C4-2B (cell line): ENCODE measurements at regions not wholly inside any gene's neighbourhood (a gene's known extent, or its start where the extent isn't known, plus 50 kb on each side); places are given as distances from the start of the nearest gene placed in this dataset.

Experiments used
- H3K27ac ChIP-seq: fragments of 450-650 bp; 2 replicates; pipeline ENCODE4 v1.5.1; 2017
- CTCF ChIP-seq: fragments of 450-650 bp; conservative IDR thresholded peaks from 2 replicates; pipeline ENCODE4 v1.5.1; 2017; ENCODE audit warnings: mild to moderate bottlenecking
- ZFX ChIP-seq: fragments of 450-650 bp; IDR thresholded peaks from 2 replicates; pipeline ENCODE4 v1.6.1; 2017

- no peak overlapping the region for H3K27ac ChIP-seq
- TF ChIP-seq CTCF: no peak
Measured at GRCh38 chr9:105044518-105044917, 116.6 kb upstream of the ABCA1 start.

GRCh38 chr9:105046907-105047741, 119.2 kb upstream of the ABCA1 start:
- H3K27ac ChIP-seq: no peak overlapping the region
- no peak for TF ChIP-seq ZFX
- TF ChIP-seq CTCF: no peak; the same call in 1 of the 2 replicates

- TF ChIP-seq CTCF: no peak
- no peak for TF ChIP-seq ZFX
- no peak overlapping the region for H3K27ac ChIP-seq
Measured at GRCh38 chr9:105047742-105048041, 119.7 kb upstream of the ABCA1 start.

GRCh38 chr9:105048331-105048730, 120.4 kb upstream of the ABCA1 start:
- no peak for TF ChIP-seq ZFX
- TF ChIP-seq CTCF: no peak
- no peak overlapping the region for H3K27ac ChIP-seq

- TF ChIP-seq ZFX: no peak
- no peak for TF ChIP-seq CTCF
- H3K27ac ChIP-seq: no peak overlapping the region
Measured at GRCh38 chr9:105050296-105050695, 122.3 kb upstream of the ABCA1 start.

GRCh38 chr9:105051897-105052296, 123.9 kb upstream of the ABCA1 start:
- TF ChIP-seq ZFX (no peak), CTCF (no peak)
- H3K27ac ChIP-seq: no peak overlapping the region

GRCh38 chr9:105052346-105052745, 124.4 kb upstream of the ABCA1 start:
- H3K27ac ChIP-seq: no peak overlapping the region
- TF ChIP-seq ZFX (no peak), CTCF (no peak)
